Transverse colon (tissue), 4 donors: ENCODE measurements at regions not wholly inside any gene's neighbourhood (a gene's known extent, or its start where the extent isn't known, plus 50 kb on each side); places are given as distances from the start of the nearest gene placed in this dataset.
A peak's percentile ranks its signal among the peaks of the same experiment; 100 is the strongest.

Source experiments
- DNase-seq: peaks from one replicate; pipeline ENCODE4 v3.0.0-alpha.2; 2019
- H3K27ac ChIP-seq, 4 donors: fragments of 200-600 bp; sonication (generic); 2 replicates each; pipeline ENCODE4 v1.5.1; 2016 to 2018; ENCODE audit warnings: inconsistent platforms in 4 of 4
- H3K27me3 ChIP-seq: fragments of 200-600 bp; sonication (generic); 2 replicates; pipeline ENCODE4 v1.5.1; 2017; ENCODE audit warnings: inconsistent platforms
- H3K36me3 ChIP-seq, 4 donors: fragments of 200-600 bp; sonication (generic); 2 replicates each; pipeline ENCODE4 v1.5.1; 2017 to 2019; ENCODE audit warnings: inconsistent platforms in 4 of 4
- H3K4me1 ChIP-seq, 4 donors: fragments of 200-600 bp; sonication (generic); 2 replicates each; pipeline ENCODE4 v1.5.1; 2017 to 2020; ENCODE audit warnings: inconsistent platforms in 4 of 4
- H3K4me3 ChIP-seq, 4 donors: fragments of 200-600 bp; sonication (generic); 1 replicate in 1 of 4; 2 replicates in 3 of 4; pipeline versions ENCODE4 v1.5.1 to v1.6.1; 2017 to 2019; ENCODE audit warnings: inconsistent platforms in 4 of 4
- H3K9me3 ChIP-seq, 2 donors: fragments of 200-600 bp; sonication (generic); 2 replicates each; pipeline ENCODE4 v1.5.1; 2017 to 2019; ENCODE audit warnings: inconsistent platforms in 2 of 2
- EP300 ChIP-seq: sonication (generic); formaldehyde crosslinking; IDR thresholded peaks from one replicate; pipeline ENCODE4 v1.6.1; 2017; ENCODE audit warnings: antibody characterized with exemption, low read depth
- POLR2A ChIP-seq: fragments of 450-650 bp; IDR thresholded peaks from one replicate; pipeline ENCODE4 v1.6.1; 2016; ENCODE audit warnings: antibody characterized with exemption, mild to moderate bottlenecking, moderate library complexity
- POLR2AphosphoS5 ChIP-seq, 3 donors: sonication (generic); formaldehyde crosslinking; IDR thresholded peaks; one replicate each; pipeline ENCODE4 v1.6.1; 2016; ENCODE audit warnings: antibody characterized with exemption in 3 of 3
- WGBS, 2 donors: methylation state at CpG; one replicate each; pipeline ENCODE4 v1.1.5; 2018; ENCODE audit warnings: low coverage in 1 of 2; 5-methylcytosine and 5-hydroxymethylcytosine counted together
- in situ Hi-C, 4 donors: fragments of 200-750 bp; cut with MboI; loops; one replicate each; pipeline versions ENCODE4 v1.15.0 to v1.15.1; 2017; ENCODE audit warnings: low sequenced_read_pairs in 3 of 4, low pct_ligation_motif_present in 1 of 4, low pct_unique_long_range_greater_than_20kb in 1 of 4
- intact Hi-C: fragments of 100-400 bp; cut with DNase I; formaldehyde crosslinking; loops from one replicate; pipeline ENCODE4 v1.15.1; 2023; ENCODE audit warnings: low total_unique reads
- TF ChIP-seq, protein P1 (sequence below), 5 experiments: fragments of 200-600 bp in 3 of 5; fragments of 450-650 bp in 2 of 5; sonication (generic) in 3 of 5; IDR thresholded peaks; 1 replicate in 2 of 5; 2 replicates in 3 of 5; pipeline ENCODE4 v1.5.1; 2016 to 2017; ENCODE audit warnings: antibody characterized with exemption in 5 of 5, inconsistent platforms in 3 of 5, mild to moderate bottlenecking in 2 of 5, moderate library complexity in 1 of 5

DNA sequence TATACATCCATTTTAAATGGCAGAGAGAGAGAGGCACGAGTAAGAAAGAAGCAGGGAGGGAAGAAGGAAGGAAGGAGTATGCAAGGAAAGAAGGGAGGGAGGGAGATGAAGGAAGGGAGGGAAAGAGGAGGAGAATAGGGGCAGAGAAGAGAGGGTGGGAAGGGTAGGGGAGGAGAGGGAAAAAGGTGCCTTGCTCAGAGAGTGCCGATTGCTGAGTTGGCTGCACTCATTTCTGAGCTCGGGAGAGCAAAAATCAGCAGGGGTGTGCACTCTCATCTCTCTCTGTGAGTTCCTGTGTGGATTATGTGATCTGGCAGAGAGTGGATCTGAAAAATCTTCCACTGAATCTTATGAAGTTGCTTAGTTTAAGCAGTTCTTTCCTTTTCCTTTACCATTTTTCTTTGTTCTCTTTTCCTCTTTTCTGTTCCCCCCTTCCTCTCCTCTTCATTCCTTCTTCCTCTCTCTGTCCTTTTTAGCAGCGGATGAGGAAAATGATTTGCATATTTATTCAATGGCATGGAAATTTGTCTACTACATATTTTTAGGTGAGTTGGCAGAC is 108.7 kb downstream of the PERP start:
- WGBS, 2 donors: 74 to 85% methylated on average over 3 to 4 of the region's 4 CpGs

DNA sequence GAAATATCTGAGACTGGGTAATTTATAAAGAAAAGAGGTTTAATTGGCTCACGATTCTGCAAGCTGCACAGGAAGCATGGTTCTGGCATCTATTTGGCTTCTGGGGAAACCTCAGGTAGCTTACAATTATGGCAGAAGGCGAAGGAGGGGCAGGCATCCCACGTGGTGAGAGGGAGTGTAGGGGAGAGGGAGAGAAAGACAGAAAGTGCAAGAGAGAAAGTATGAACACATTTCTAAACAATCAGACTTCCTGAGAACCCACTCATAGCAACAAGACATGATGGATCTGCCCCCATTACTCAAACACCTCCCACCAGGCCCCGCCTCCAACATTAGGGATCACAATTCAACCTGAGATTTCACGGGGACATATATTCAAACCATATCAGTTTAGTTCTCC is 107.4 kb downstream of the PERP start:
- TF ChIP-seq, protein P1, sequence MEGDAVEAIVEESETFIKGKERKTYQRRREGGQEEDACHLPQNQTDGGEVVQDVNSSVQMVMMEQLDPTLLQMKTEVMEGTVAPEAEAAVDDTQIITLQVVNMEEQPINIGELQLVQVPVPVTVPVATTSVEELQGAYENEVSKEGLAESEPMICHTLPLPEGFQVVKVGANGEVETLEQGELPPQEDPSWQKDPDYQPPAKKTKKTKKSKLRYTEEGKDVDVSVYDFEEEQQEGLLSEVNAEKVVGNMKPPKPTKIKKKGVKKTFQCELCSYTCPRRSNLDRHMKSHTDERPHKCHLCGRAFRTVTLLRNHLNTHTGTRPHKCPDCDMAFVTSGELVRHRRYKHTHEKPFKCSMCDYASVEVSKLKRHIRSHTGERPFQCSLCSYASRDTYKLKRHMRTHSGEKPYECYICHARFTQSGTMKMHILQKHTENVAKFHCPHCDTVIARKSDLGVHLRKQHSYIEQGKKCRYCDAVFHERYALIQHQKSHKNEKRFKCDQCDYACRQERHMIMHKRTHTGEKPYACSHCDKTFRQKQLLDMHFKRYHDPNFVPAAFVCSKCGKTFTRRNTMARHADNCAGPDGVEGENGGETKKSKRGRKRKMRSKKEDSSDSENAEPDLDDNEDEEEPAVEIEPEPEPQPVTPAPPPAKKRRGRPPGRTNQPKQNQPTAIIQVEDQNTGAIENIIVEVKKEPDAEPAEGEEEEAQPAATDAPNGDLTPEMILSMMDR (IDR thresholded peaks at IDR 0.05): no peak
- TF ChIP-seq POLR2AphosphoS5 (IDR thresholded peaks at IDR 0.05) (no peak), EP300 (no peak), POLR2A (no peak)
- 64 to 73% methylated on average over 3 to 5 of the region's 5 CpGs for WGBS, 2 donors
- Histone ChIP-seq H3K4me1 (peaks cover 0 to 3% (median 0%) of the 10 kb centered on the region in 4 donors), H3K36me3 (no peaks in the 10 kb centered on the region), H3K4me3 (no peak overlapping the region), H3K27me3 (no peaks in the 10 kb centered on the region), H3K9me3 (no peaks in the 10 kb centered on the region), H3K27ac (no peak overlapping the region)
- DNase-seq: no peak
- in situ Hi-C loops (loop anchor here (5.0 to 25.0 kb wide), 4 partner anchors 105 to 287 kb away; partner anchors contain the start of gene PERP (in 1 of the 4)), intact Hi-C loops (loop anchor here (2.0 kb wide), 1 partner anchor 113 kb away; no protein-coding TSS in a partner anchor)

More for the DNA sequence above, 108.7 kb downstream of the PERP start:
- peaks cover 0 to 3% (median 0%) of the 10 kb centered on the region in 4 donors for H3K4me1 ChIP-seq
- no peak for DNase-seq
- no peaks in the 10 kb centered on the region for H3K36me3 ChIP-seq
- intact Hi-C loops (no loop called here), in situ Hi-C loops (no loop called here)
- no peaks in the 10 kb centered on the region for H3K9me3 ChIP-seq
- TF ChIP-seq POLR2A (no peak), POLR2AphosphoS5 (IDR thresholded peaks at IDR 0.05) (no peak), EP300 (no peak)
- TF ChIP-seq, protein P1 (IDR thresholded peaks at IDR 0.05): no peak
- H3K27me3 ChIP-seq: no peaks in the 10 kb centered on the region
- H3K4me3 ChIP-seq: no peak overlapping the region
- no peak overlapping the region for H3K27ac ChIP-seq

DNA sequence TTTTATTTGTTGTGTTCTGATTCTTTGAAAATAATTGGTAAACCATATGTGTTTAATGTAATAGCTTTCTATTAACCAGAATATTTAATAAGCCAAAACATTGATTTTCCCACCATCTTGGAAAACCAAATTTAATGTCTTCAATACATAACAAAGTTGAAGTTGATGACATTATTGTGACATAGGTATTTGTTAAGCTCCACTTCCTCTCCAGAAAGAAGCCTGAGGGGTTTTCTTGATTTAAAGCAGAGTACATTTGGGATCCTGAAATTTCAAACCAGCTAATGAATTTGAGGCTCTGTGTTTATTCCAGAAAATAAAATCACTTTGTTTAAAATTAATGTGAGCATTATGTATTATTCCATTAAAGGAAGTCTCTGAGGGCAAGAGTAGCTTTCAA is 106.3 kb downstream of the PERP start:
- no peaks in the 10 kb centered on the region for H3K27me3 ChIP-seq
- H3K4me3 ChIP-seq: no peak overlapping the region
- H3K9me3 ChIP-seq: no peaks in the 10 kb centered on the region
- DNase-seq: no peak
- in situ Hi-C loops (loop anchor here (5.0 to 25.0 kb wide), 4 partner anchors 104 to 286 kb away; partner anchors contain the start of gene PERP (in 1 of the 4)), intact Hi-C loops (loop anchor here (2.0 kb wide), 1 partner anchor 112 kb away; no protein-coding TSS in a partner anchor)
- peaks cover 0 to 3% (median 0%) of the 10 kb centered on the region in 4 donors for H3K4me1 ChIP-seq
- no peaks in the 10 kb centered on the region for H3K36me3 ChIP-seq
- no peak overlapping the region for H3K27ac ChIP-seq
- TF ChIP-seq POLR2A (no peak), EP300 (no peak)

DNA sequence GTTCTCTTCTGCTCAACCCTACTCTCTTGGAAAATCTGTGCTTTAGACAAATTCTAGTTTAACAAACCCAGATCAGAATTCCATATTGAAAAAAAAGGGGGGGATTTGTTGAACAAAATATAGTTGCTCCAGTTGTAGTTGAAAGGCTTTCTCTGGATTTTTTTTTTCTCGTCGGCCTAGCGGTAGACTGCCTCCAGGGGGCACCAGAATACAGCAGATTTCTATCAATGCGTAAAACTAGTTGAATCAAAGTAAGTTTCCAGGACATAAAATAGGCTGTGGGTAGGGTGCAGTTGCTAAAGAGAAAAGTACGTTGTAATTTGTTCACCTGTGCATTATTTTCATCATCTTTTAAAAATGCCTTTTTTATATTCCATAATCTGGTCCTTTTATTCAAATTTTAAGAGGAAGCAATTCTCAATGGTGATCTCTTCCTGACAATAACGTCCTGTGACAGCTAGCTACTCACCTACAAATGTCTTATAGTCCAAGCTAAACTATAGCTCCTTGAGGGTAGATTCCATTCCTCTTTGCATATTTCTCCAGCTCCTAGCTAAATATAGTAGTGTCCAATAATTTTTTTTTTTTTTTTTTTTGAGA is 105.4 kb downstream of the PERP start:
- H3K27me3 ChIP-seq: no peaks in the 10 kb centered on the region
- TF ChIP-seq, protein P1 (IDR thresholded peaks at IDR 0.05): peak; percentile 83 to 93 (median 88)
- TF ChIP-seq POLR2AphosphoS5 (IDR thresholded peaks at IDR 0.05): no peak
- H3K27ac ChIP-seq: no peak overlapping the region
- H3K4me3 ChIP-seq: no peak overlapping the region
- no peaks in the 10 kb centered on the region for H3K36me3 ChIP-seq
- 10 to 11% methylated on average over 6 of the region's 6 CpGs for WGBS, 2 donors
- no peaks in the 10 kb centered on the region for H3K9me3 ChIP-seq
- H3K4me1 ChIP-seq: peaks cover 0 to 3% (median 0%) of the 10 kb centered on the region in 4 donors
- DNase-seq: peak; percentile 74
- intact Hi-C loops: loop anchor here (2.0 kb wide), 1 partner anchor 111 kb away; no protein-coding TSS in a partner anchor
- in situ Hi-C loops: loop anchor here (5.0 to 25.0 kb wide), 4 partner anchors 103 to 285 kb away; partner anchors contain the start of gene PERP (in 1 of the 4)
